ENCODE measurements at regions not wholly inside any gene's neighbourhood (a gene's known extent, or its start where the extent isn't known, plus 50 kb on each side); places are given as distances from the start of the nearest gene placed in this dataset.

DNA sequence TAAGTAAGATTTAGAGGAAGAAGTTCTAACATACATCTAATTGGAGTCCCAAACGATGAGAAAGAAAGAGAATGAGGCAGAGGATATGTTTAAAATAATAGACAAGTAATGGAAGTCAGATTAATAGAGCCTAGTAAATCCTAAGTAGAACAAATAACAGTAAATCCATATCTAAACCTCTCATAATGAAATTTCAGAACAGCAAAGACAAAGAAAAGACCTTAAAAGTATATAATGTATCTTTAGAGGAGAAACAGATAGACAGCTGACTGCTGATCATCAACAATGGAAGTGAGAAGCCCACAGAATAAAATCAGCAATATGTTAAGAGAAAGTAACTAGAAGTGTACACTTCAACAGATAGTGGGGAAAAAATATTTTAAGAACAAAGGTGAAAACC lies 536.2 kb upstream of the ZFHX3 start:
- intact Hi-C loops (cut with DNase I): no loop called here

GRCh38 chr16:73572135-73572828 lies 524.4 kb upstream of the ZFHX3 start:
- intact Hi-C loops (cut with DNase I): no loop called here
- 16% methylated on average over 5 of the region's 8 CpGs for WGBS (ENCODE audit: insufficient coverage, low coverage, low lambda C conversion rate, missing lambda C conversion rate)

More for the DNA sequence above, 536.2 kb upstream of the ZFHX3 start:
- H3K36me3 ChIP-seq: no peaks in the 10 kb centered on the region
- H3K4me3 ChIP-seq: no peak overlapping the region
- no peak for TF ChIP-seq CTCF (IDR thresholded peaks at IDR 0.05)
- TF ChIP-seq POLR2A (IDR thresholded peaks at IDR 0.05): no peak
- ATAC-seq (no peak), DNase-seq (no peak)
- H3K27me3 ChIP-seq: no peaks in the 10 kb centered on the region
- no peak overlapping the region for H3K27ac ChIP-seq
- H3K9me3 ChIP-seq: no peaks in the 10 kb centered on the region
- 27% methylated on average over 1 of the region's 1 CpG for WGBS (ENCODE audit: insufficient coverage, low coverage, low lambda C conversion rate, missing lambda C conversion rate)
- no peaks in the 10 kb centered on the region for H3K4me1 ChIP-seq

DNA sequence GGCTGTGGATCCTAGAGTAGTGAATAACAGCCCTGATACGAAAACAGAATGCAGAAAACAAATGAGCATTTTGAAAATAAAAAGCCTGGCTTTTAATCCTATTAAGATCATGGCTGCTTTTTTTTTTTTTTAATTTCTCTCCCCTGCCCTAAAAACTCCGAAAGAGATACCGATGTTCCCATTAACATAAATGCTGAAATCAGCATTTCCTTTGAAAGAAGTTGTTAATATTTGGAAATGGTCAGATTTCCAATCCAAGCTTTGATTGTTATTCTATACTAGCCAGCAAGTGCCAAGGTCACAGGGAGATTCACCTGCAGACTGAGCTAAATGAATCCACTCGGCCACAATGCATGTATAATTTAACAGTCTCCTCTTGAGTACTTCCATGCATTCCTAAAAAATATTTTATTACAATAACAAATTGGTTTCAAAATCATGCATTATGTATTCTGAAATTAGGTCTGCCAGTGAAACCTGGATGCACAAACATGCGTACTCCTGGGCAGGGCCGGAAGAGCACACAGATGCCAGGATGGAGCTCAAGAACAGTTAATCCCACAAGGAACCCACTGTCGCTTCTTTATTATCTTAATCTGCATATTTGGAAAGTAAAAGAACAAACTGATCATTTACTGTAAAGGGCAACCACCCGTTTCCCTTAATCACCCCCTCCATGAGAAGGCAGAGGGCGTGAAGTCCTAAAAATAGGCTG lies 521.5 kb upstream of the ZFHX3 start:
- Histone ChIP-seq H3K4me1 (no peaks in the 10 kb centered on the region), H3K27me3 (peaks cover 0 to 7% of the 10 kb centered on the region in 2 donors), H3K27ac (no peak overlapping the region), H3K36me3 (no peaks in the 10 kb centered on the region), H3K9me3 (no peaks in the 10 kb centered on the region), H3K4me3 (no peak overlapping the region)
- 52% methylated on average over 9 of the region's 9 CpGs for WGBS (ENCODE audit: insufficient coverage, low coverage, low lambda C conversion rate, missing lambda C conversion rate)
- DNase-seq (no peak), ATAC-seq (no peak)
- TF ChIP-seq POLR2A (IDR thresholded peaks at IDR 0.05): no peak
- no peak for TF ChIP-seq CTCF (IDR thresholded peaks at IDR 0.05)
- intact Hi-C loops (cut with DNase I): no loop called here

More at GRCh38 chr16:73572135-73572828, 524.4 kb upstream of the ZFHX3 start:
- Histone ChIP-seq H3K4me3 (no peak overlapping the region), H3K36me3 (no peaks in the 10 kb centered on the region), H3K27me3 (peaks cover 0 to 7% of the 10 kb centered on the region in 2 donors), H3K9me3 (no peaks in the 10 kb centered on the region), H3K27ac (no peak overlapping the region), H3K4me1 (no peaks in the 10 kb centered on the region)
- DNase-seq (peak in 1 of 3 donors; percentile 40), ATAC-seq (peak in 1 of 4 donors; percentile 16)
- TF ChIP-seq CTCF (IDR thresholded peaks at IDR 0.05) (no peak), POLR2A (IDR thresholded peaks at IDR 0.05) (no peak)

GRCh38 chr16:73568769-73569168 lies 520.8 kb upstream of the ZFHX3 start:
- ATAC-seq: no peak
- H3K4me1 ChIP-seq: no peaks in the 10 kb centered on the region
- intact Hi-C loops (cut with DNase I): no loop called here

More at GRCh38 chr16:73568769-73569168, 520.8 kb upstream of the ZFHX3 start:
- Histone ChIP-seq H3K36me3 (no peaks in the 10 kb centered on the region), H3K9me3 (no peaks in the 10 kb centered on the region), H3K27me3 (peaks cover 0 to 7% of the 10 kb centered on the region in 2 donors), H3K27ac (no peak overlapping the region), H3K4me3 (no peak overlapping the region)
- WGBS (ENCODE audit: insufficient coverage, low coverage, low lambda C conversion rate, missing lambda C conversion rate): 78% methylated on average over 10 of the region's 10 CpGs
- no peak for DNase-seq
- no peak for TF ChIP-seq CTCF (IDR thresholded peaks at IDR 0.05)
- TF ChIP-seq POLR2A (IDR thresholded peaks at IDR 0.05): no peak

Measured in right lobe of liver (tissue), 6 donors.